ENCODE measurements at regions not wholly inside any gene's neighbourhood (a gene's known extent, or its start where the extent isn't known, plus 50 kb on each side); places are given as distances from the start of the nearest gene placed in this dataset.

DNA sequence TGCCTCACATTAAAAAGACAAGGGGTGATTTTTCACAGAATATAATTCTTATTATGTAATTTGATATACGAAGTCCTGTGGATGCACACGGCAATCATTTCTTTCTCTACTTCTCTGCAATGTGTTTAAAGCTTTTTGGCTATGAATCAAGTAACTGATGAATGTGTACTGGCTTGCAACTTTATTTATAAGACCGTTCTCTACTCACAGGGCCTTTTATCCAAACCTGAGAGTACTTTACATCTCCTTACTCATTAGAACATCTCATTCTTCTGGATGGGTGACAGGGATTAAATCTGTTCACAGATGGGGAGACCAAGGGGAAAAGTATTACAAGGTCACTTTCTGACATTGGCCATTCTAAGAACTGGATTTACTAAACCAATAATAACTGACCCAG is 215.8 kb upstream of the DIO2 start:
- no peak for DNase-seq (ENCODE audit: low spot score)
- no peak overlapping the region for H3K27ac ChIP-seq
- ChIA-PET CTCF (no interaction called here), POLR2A (ENCODE audit: low non-redundant PET) (no interaction called here)
- TF ChIP-seq, protein P1, sequence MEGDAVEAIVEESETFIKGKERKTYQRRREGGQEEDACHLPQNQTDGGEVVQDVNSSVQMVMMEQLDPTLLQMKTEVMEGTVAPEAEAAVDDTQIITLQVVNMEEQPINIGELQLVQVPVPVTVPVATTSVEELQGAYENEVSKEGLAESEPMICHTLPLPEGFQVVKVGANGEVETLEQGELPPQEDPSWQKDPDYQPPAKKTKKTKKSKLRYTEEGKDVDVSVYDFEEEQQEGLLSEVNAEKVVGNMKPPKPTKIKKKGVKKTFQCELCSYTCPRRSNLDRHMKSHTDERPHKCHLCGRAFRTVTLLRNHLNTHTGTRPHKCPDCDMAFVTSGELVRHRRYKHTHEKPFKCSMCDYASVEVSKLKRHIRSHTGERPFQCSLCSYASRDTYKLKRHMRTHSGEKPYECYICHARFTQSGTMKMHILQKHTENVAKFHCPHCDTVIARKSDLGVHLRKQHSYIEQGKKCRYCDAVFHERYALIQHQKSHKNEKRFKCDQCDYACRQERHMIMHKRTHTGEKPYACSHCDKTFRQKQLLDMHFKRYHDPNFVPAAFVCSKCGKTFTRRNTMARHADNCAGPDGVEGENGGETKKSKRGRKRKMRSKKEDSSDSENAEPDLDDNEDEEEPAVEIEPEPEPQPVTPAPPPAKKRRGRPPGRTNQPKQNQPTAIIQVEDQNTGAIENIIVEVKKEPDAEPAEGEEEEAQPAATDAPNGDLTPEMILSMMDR (conservative IDR thresholded peaks at IDR 0.05; ENCODE audit: low read depth), result no peak

GRCh38 chr14:80426683-80427082 is 215.4 kb upstream of the DIO2 start:
- ChIA-PET POLR2A (ENCODE audit: low non-redundant PET) (no interaction called here), CTCF (no interaction called here)
- H3K27ac ChIP-seq, result no peak overlapping the region
- DNase-seq (ENCODE audit: low spot score), result no peak
- TF ChIP-seq, protein P1 (conservative IDR thresholded peaks at IDR 0.05; ENCODE audit: low read depth), result no peak

DNA sequence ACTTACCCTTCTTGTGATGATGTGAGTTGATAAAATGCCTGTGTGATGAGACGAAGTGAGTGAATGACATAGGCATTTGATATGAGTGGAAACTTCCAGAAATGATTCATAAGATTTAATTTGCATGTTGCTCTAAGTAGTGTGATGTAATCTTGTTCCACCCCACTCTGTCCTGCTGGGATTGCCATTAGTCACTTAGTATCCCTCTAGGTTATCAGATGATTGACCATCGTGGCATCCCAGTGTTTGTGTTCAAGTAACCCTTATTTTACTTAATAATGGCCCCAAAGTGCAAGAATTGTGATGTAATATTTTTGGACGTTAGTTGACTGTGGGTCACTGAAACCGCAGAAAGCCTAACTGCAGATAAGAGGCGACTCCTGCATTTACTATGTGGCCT is 214.4 kb upstream of the DIO2 start:
- no peak overlapping the region for H3K27ac ChIP-seq
- peak; percentile 77 for DNase-seq (ENCODE audit: low spot score)
- POLR2A ChIA-PET (ENCODE audit: low non-redundant PET), result no interaction called here
- CTCF ChIA-PET, result no interaction called here
- TF ChIP-seq, protein P1 (conservative IDR thresholded peaks at IDR 0.05; ENCODE audit: low read depth), result no peak

DNA sequence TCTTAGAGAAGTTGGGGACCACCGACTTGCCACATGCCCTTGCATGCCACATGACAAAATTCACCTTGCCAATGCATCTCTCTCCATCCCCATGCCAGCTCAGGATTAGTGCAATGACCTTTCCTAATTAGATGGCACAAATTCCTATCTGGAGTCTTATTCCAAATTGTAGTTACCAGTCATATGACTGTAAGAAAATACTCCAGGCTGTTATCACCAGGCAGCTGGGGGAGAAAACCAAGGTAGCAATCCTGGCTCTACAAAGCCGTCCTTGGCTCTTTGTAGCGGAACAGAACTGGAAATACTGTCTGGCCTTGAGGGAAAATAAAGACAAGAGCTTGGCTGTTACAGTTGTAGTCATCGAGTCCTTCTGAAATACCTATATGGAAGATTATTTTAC is 208.5 kb upstream of the DIO2 start:
- DNase-seq (ENCODE audit: low spot score), result no peak
- H3K27ac ChIP-seq, result no peak overlapping the region
- TF ChIP-seq, protein P1 (conservative IDR thresholded peaks at IDR 0.05; ENCODE audit: low read depth), result no peak
- ChIA-PET CTCF (no interaction called here), POLR2A (ENCODE audit: low non-redundant PET) (no interaction called here)

DNA sequence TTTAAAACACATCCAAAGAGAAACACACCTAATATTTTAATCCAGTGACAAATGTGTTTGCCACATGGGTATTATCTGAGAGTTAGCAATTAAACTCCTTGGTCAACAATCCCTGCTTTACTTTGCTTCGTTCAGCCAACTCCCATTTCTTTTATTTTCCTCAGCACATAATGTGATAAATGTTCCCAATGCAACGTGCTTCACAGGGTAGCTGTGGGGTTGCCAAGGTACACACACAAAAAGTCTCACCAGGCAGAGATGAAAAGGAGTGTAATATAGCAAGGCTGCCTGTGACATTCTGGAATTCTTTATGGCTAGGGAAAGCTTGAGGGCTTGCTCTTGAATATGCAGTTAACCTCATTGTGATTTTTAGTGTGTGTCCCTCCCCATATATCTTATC is 208.0 kb upstream of the DIO2 start:
- TF ChIP-seq, protein P1 (conservative IDR thresholded peaks at IDR 0.05; ENCODE audit: low read depth), result no peak
- no peak for DNase-seq (ENCODE audit: low spot score)
- ChIA-PET CTCF (no interaction called here), POLR2A (ENCODE audit: low non-redundant PET) (no interaction called here)
- H3K27ac ChIP-seq, result no peak overlapping the region

DNA sequence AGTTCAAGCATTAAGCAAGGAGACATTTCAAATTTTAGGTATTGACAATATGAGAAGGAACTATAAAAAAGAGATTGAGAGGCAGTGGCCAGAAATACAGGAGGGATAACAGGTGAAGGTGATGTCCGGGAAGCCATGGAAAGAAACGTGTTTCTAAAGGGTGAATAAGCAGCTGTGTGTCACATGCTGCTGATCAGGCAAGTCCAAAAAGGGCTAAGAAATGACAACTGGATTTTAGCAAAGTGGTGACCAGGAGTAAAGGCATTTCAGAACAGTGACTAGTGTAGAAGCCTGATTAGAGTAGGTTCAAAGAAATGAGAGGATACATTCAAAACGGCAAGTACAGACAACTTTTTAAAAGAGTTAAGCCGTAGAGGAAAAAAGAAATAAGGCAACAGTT is 204.3 kb upstream of the DIO2 start:
- H3K27ac ChIP-seq, result no peak overlapping the region
- ChIA-PET POLR2A (ENCODE audit: low non-redundant PET) (no interaction called here), CTCF (no interaction called here)
- DNase-seq (ENCODE audit: low spot score), result no peak
- TF ChIP-seq, protein P1 (conservative IDR thresholded peaks at IDR 0.05; ENCODE audit: low read depth), result no peak

DNA sequence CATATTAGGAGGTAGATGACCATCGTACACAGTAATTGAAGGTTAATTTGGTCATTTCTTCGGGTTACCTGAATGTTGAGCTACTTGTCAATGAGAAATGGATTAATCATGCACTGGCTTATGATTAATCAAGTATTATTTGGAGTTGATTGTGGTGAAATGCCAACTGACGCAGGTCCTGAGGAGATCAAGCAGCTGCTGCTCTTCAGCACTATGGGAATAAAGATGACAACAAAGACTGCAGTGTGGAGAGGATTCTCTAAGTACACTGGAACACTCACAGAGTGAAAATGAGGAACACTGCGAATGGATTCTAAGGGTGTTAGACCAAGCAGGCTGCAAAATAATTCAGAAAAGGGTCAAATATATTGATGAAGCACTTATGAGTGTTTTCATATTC is 202.8 kb upstream of the DIO2 start:
- POLR2A ChIA-PET (ENCODE audit: low non-redundant PET), result no interaction called here
- DNase-seq (ENCODE audit: low spot score), result no peak
- TF ChIP-seq, protein P1 (conservative IDR thresholded peaks at IDR 0.05; ENCODE audit: low read depth), result no peak
- no peak overlapping the region for H3K27ac ChIP-seq
- CTCF ChIA-PET, result interaction anchor here (0.5 kb wide), 1 partner anchor 681 kb away, joined by 3 read pairs; no protein-coding TSS in a partner anchor
